ENCODE measurements at regions not wholly inside any gene's neighbourhood (a gene's known extent, or its start where the extent isn't known, plus 50 kb on each side); places are given as distances from the start of the nearest gene placed in this dataset.
"Not testable (repeated sequence)": the region's sequence is repeated elsewhere in the genome, so short reads cannot be mapped to it uniquely, and the experiment has no call there.

GRCh38 chr6:85240787-85241385 is 209.0 kb upstream of the NT5E start:
- peaks cover 4% of the 10 kb centered on the region for H3K27me3 Mint-ChIP-seq (ENCODE audit: low read depth)
- no peak overlapping the region for H3K4me3 Mint-ChIP-seq
- no peaks in the 10 kb centered on the region for H3K36me3 Mint-ChIP-seq (ENCODE audit: low read depth)
- H3K9me3 Mint-ChIP-seq, result no peaks in the 10 kb centered on the region
- no peak for TF ChIP-seq CTCF (IDR thresholded peaks at IDR 0.05; ENCODE audit: unreplicated experiment in 3 of 3)
- peak overlapping the region in 1 of 3 experiments; percentile 16 for H3K27ac Mint-ChIP-seq
- peaks cover 5% of the 10 kb centered on the region for H3K4me1 Mint-ChIP-seq

DNA sequence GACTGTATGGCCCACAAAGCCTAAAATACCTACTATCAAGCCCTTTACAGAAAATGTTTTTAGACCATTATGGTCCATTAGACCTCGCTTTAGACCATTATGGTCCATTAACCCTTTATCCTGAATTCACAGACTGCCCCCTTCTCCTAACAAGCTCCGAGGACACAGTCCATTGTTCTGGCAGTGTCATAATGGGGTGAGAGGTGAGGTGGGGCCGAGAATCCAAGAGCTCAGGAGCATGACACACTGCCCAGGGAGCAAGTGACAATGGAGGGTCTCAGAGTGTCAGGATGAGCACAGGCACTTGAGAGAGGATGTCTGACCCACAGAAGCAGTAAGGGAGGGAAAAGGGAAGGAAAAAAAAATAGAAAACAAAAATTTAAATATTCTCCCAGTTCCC is 212.4 kb upstream of the NT5E start:
- Mint-ChIP-seq H3K27ac (no peak overlapping the region), H3K27me3 (ENCODE audit: low read depth) (no peaks in the 10 kb centered on the region), H3K4me3 (no peak overlapping the region), H3K9me3 (no peaks in the 10 kb centered on the region), H3K36me3 (ENCODE audit: low read depth) (no peaks in the 10 kb centered on the region), H3K4me1 (peaks cover 5% of the 10 kb centered on the region)
- TF ChIP-seq CTCF (IDR thresholded peaks at IDR 0.05; ENCODE audit: unreplicated experiment in 3 of 3), result no peak

DNA sequence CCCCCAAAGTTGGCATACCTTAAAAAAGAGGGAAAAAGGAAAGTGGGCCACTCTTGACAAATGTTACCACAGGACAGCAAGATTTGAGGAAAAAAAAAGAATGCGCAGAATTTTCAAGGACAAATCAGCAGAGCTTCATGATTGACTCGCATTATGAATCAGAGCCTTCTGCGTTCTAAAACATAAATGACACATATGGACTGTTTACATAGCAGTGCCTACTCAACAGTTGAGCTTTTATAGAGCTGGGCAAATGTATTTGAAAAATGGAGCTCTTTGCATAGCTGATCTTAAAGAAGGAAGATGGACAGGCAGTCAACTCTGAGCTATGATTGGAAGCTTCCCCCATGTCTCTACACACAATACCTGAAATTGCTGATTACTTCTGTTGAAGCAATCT is 213.2 kb upstream of the NT5E start:
- H3K9me3 Mint-ChIP-seq, result no peaks in the 10 kb centered on the region
- no peak for TF ChIP-seq CTCF (IDR thresholded peaks at IDR 0.05; ENCODE audit: unreplicated experiment in 3 of 3)
- no peak overlapping the region for H3K27ac Mint-ChIP-seq
- no peak overlapping the region for H3K4me3 Mint-ChIP-seq
- no peaks in the 10 kb centered on the region for H3K36me3 Mint-ChIP-seq (ENCODE audit: low read depth)
- peaks cover 5% of the 10 kb centered on the region for H3K4me1 Mint-ChIP-seq
- H3K27me3 Mint-ChIP-seq (ENCODE audit: low read depth), result no peaks in the 10 kb centered on the region

DNA sequence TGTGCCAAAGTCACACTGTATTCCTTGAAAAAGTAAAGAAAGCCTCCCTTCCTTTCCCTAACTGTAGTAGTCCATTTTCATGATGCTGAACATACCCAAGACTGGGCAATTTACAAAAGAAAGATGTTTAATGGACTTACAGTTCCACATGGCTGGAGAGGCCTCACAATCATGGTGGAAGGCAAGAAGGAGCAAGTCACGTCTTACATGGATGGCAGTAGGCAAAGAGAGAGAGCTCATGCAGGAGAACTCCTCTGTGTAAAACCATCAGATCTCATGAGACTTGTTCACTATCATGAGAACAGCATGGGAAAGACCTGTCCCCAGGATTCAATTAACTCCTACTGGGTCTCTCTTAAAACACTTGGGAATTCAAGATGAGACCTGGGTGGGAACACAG is 222.5 kb upstream of the NT5E start:
- not testable (repeated sequence) for H3K27ac Mint-ChIP-seq; H3K27me3 Mint-ChIP-seq (ENCODE audit: low read depth); H3K4me1 Mint-ChIP-seq; H3K4me3 Mint-ChIP-seq; H3K36me3 Mint-ChIP-seq (ENCODE audit: low read depth)
- peaks cover 45% of the 10 kb centered on the region for H3K9me3 Mint-ChIP-seq

DNA sequence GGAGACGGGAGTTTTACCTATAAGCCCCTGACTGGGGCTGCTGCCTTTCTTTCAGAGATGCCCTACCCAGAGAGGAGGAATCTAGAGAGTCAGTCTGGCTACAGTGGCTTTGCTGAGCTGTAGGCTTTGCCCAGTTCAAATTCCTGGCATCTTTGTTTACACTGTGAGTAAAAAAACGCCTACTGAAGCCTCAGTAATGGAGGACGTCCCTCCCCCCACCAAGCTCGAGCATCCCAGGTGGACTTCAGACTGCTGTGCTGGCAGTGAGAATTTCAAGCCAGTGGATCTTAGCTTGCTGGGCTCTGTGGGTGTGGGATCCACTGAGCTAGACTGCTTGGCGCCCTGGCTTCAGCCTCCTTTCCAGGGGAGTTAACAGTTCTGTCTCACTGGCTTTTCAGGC is 237.1 kb upstream of the NT5E start:
- H3K4me3 Mint-ChIP-seq; H3K36me3 Mint-ChIP-seq (ENCODE audit: low read depth); H3K27ac Mint-ChIP-seq; H3K27me3 Mint-ChIP-seq (ENCODE audit: low read depth); H3K4me1 Mint-ChIP-seq: not testable (repeated sequence)
- peaks cover 50% of the 10 kb centered on the region for H3K9me3 Mint-ChIP-seq

GRCh38 chr6:85195243-85195642 is 254.6 kb upstream of the NT5E start:
- TF ChIP-seq CTCF (IDR thresholded peaks at IDR 0.05; ENCODE audit: unreplicated experiment in 3 of 3), result no peak
- Mint-ChIP-seq H3K9me3 (peaks cover 4% of the 10 kb centered on the region), H3K36me3 (ENCODE audit: low read depth) (no peaks in the 10 kb centered on the region), H3K27ac (no peak overlapping the region), H3K4me3 (no peak overlapping the region), H3K27me3 (ENCODE audit: low read depth) (no peaks in the 10 kb centered on the region), H3K4me1 (no peaks in the 10 kb centered on the region)

- no peak overlapping the region for H3K27ac Mint-ChIP-seq
- peaks cover 2% of the 10 kb centered on the region for H3K27me3 Mint-ChIP-seq (ENCODE audit: low read depth)
- H3K36me3 Mint-ChIP-seq (ENCODE audit: low read depth), result no peaks in the 10 kb centered on the region
- H3K4me1 Mint-ChIP-seq, result no peaks in the 10 kb centered on the region
- no peak overlapping the region for H3K4me3 Mint-ChIP-seq
- H3K9me3 Mint-ChIP-seq, result peaks cover 13% of the 10 kb centered on the region
- no peak for TF ChIP-seq CTCF (IDR thresholded peaks at IDR 0.05; ENCODE audit: unreplicated experiment in 3 of 3)
Measured at GRCh38 chr6:85193339-85193738, 256.5 kb upstream of the NT5E start.

All from nephron (organoid).